Stomach (tissue), 4 donors: ENCODE measurements at regions not wholly inside any gene's neighbourhood (a gene's known extent, or its start where the extent isn't known, plus 50 kb on each side); places are given as distances from the start of the nearest gene placed in this dataset.

Experiments
- CTCF ChIP-seq, 7 experiments: fragments of 450-650 bp in 4 of 7; fragments of 200-600 bp in 3 of 7; sonication (generic) in 3 of 7; IDR thresholded peaks; one replicate each; pipeline ENCODE4 v1.5.1; 2016 to 2019; ENCODE audit warnings: antibody characterized with exemption in 7 of 7, control low read depth in 2 of 7, mild to moderate bottlenecking in 1 of 7
- POLR2A ChIP-seq, 4 donors: fragments of 450-650 bp; IDR thresholded peaks; one replicate each; pipeline ENCODE4 v1.6.1; 2016; ENCODE audit warnings: antibody characterized with exemption in 4 of 4, control low read depth in 2 of 4, mild to moderate bottlenecking in 1 of 4, moderate library complexity in 1 of 4
- POLR2AphosphoS5 ChIP-seq, 3 donors: sonication (generic); formaldehyde crosslinking; IDR thresholded peaks; one replicate each; pipeline ENCODE4 v1.6.1; 2016; ENCODE audit warnings: antibody characterized with exemption in 3 of 3

GRCh38 chr9:18385696-18386490 lies 88.1 kb upstream of the ADAMTSL1 start:
- no peak for TF ChIP-seq CTCF (IDR thresholded peaks at IDR 0.05)
- no peak for TF ChIP-seq POLR2A (IDR thresholded peaks at IDR 0.05)
- no peak for TF ChIP-seq POLR2AphosphoS5 (IDR thresholded peaks at IDR 0.05)
